Peyer's patch (tissue), 4 donors: ENCODE measurements at regions not wholly inside any gene's neighbourhood (a gene's known extent, or its start where the extent isn't known, plus 50 kb on each side); places are given as distances from the start of the nearest gene placed in this dataset.
"Not testable (repeated sequence)": the region's sequence is repeated elsewhere in the genome, so short reads cannot be mapped to it uniquely, and the experiment has no call there.

Experiments used
- CTCF ChIP-seq, 6 experiments: fragments of 450-650 bp in 4 of 6; fragments of 200-600 bp in 2 of 6; sonication (generic) in 1 of 6; IDR thresholded peaks; one replicate each; pipeline ENCODE4 v1.5.1; 2017 to 2019; ENCODE audit warnings: antibody characterized with exemption in 6 of 6, mild to moderate bottlenecking in 3 of 6, moderate library complexity in 1 of 6
- POLR2A ChIP-seq, 2 donors: fragments of 450-650 bp; IDR thresholded peaks; one replicate each; pipeline ENCODE4 v1.5.1; 2017; ENCODE audit warnings: antibody characterized with exemption in 2 of 2, mild to moderate bottlenecking in 2 of 2, moderate library complexity in 2 of 2

DNA sequence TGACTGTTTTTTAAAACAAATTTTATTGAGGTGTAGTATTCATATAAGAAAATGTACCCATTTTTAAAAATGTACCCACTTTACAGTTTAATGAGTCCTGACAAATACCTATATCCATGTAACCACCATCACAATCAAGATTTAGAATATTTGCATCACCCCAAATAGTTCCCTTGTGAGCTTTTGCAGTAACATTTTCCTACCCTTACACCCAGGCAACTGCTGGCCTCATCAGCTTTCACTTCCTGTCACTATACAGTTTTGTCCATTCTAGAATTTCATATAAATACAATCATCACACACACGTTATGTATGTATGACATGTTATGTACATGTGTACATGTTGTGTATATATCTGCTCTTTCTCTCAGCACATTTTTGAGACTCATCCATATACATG is 96.4 kb upstream of the EMB start:
- TF ChIP-seq CTCF, POLR2A (IDR thresholded peaks at IDR 0.05): not testable (repeated sequence)
